Muscle of back (tissue), 3 donors: ENCODE measurements at regions not wholly inside any gene's neighbourhood (a gene's known extent, or its start where the extent isn't known, plus 50 kb on each side); places are given as distances from the start of the nearest gene placed in this dataset.
"Not testable (repeated sequence)": the region's sequence is repeated elsewhere in the genome, so short reads cannot be mapped to it uniquely, and the experiment has no call there.

Source experiments
- DNase-seq, 3 donors: peaks; one replicate each; pipeline versions ENCODE4 v3.0.0 to v3.0.0-alpha.2; 2013

DNA sequence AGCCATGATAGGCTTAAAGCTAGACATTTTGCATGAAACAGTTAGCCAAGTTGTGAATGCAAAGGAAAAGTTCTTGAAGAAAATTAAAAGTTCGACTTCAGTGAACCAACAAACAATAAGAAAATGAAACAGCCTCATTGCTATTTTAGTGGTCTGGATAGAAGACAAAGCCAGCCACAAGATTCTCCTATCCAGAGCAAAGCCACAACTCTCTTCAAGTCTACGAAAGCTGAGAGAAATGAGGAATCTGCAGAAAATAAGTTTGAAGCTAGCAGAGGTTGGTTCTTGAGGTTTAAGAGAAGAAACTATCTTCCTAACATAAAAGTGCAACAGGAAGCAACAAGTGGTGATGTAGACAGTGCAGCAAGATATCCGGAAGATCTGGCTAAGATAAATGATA, 271.4 kb upstream of the GRM3 start:
- no peak for DNase-seq

DNA sequence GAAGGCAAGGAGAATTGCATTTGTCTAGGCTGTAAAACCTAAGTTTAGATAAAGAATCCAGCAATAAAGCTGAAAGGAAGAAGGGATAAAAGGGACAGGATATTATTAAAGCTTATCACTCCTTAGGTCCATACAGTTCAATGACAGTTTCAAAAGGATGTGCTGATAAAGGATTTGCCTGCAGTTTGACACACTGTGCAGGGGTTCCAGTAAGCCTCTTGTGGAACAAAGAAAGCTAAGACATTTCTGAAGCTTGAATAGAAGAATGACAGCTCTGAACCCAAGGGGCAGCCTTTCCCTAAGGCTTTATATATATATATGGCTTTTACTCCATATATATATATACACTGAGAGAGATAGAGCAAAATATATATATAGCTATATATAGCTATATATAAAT, 276.8 kb upstream of the GRM3 start:
- no peak for DNase-seq

DNA sequence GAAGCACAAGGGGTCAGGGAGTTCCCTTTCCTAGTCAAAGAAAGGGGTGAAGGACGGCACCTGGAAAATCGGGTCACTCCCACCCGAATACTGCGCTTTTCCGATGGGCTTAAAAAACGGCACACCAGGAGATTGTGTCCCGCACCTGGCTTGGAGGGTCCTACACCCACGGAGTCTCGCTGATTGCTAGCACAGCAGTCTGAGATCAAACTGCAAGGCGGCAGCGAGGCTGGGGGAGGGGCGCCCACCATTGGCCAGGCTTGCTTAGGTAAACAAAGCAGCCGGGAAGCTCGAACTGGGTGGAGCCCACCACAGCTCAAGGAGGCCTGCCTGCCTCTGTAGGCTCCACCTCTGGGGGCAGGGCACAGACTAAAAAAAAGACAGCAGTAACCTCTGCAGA, 303.3 kb upstream of the GRM3 start:
- DNase-seq = not testable (repeated sequence)

DNA sequence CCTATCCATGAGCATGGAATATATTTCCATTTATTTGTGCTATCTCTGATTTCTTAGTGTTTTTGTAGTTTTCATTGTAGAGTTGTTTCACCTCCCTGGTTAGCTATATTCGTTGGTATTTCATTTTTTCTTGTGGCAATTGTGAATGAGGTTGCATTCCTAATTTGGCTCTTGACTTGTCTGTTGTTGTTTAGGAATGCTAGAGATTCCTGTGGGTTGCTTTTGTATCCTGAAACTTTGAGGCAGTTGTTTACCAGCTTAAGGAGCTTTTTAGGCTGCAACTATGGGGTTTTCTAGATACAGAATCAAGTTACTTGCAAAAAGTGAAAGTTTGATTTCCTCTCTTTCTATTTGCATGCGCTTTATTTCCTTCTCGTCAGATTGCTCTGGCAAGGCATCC, 304.7 kb upstream of the GRM3 start:
- DNase-seq = no peak

GRCh38 chr7:86328801-86329433, 314.8 kb upstream of the GRM3 start:
- DNase-seq = no peak

DNA sequence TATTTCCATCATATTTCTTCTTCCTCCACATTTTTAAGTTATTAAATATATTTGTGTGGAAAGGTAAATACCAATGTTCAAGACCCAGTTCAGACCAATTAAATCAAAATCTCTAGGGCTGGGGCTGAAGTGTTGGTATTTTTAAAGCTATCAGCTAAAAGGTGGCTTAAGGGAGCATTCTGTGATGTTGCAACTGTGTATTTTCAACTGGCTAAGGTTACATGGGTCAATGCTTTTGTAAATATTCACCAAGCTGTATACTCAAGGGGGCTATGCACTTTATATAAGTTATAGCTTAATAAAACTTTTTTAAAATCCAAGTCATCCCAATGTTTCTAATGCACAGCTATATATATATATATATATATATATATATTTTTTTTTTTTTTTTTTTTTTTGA, 316.9 kb upstream of the GRM3 start:
- no peak for DNase-seq

DNA sequence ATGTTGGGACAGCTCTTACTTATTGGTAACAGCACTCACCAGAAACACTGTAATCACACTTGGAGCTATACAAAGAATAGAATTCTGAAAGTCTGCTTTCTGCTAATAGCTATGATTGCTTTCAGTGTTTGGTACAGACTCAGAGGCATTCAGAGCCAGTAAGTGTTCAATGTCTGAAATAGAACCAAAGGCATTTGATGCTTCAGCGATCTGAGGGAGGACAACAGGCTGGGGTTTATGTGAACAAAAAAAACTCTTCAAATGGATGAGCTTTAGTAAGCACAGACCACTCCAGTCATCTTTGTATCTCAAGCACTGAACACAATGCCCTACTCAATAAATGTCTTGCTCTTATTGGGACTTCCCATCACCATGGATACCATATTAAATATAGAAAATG, 322.8 kb upstream of the GRM3 start:
- no peak for DNase-seq

GRCh38 chr7:86320341-86320740, 323.4 kb upstream of the GRM3 start:
- no peak for DNase-seq

DNA sequence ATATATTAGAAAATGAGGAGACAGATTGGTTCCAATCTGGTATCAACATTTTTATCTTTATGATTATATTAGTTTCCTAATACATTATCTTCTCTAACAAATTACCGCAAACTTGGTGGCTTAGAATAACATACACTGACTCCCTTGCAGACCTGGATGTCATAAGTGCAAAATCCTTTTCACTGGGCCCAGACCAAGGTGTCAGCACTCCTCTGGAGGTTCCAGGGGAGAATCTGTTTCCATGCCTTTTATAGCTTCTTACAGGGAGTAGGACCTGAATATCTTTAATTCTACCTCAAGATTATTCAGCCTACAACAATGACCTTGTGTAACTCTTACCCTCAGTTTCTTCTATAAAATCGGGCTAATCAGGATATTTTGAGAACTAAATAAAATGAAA, 329.9 kb upstream of the GRM3 start:
- DNase-seq = no peak

DNA sequence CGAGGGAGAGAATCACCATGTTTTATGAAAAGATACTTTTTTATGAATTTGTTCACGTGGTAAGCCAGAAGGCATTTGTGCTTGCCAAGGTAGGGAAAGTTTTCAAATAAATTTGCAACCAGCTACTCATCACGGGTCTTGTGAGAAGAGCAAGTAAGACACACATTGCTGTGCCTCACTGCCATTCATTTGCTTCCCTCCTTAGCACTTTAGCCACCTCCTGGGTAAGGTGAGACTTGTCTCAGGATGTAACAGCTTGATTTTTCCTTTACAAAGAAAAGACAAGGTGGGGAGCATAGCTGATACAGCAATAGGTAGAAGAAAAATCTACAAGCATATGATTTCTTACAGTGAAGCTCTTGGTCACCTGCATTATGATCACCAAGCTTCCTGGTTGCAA, 342.4 kb upstream of the GRM3 start:
- peak in 1 of 3 donors; percentile 3 for DNase-seq

DNA sequence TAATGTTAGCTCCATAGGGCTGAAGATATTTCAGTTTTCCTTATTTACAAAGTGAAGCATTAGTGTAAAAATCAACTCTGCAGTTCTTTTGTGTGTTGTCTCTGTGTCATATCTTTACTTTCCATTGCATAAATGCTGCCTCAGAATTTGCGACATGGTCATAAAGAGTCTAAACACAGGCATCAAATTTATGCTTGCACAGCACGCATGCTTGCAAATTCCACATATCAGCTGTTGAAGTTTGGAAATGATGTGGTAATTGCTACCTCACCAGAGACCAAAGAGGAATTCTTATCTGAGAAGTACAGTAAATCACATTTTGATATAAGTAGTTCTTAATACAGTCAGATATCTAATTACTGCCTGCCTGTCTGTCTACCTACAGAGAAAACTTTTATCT, 348.2 kb upstream of the GRM3 start:
- peak in 1 of 3 donors; percentile 7 for DNase-seq

GRCh38 chr7:86282014-86282682, 361.6 kb upstream of the GRM3 start:
- DNase-seq = no peak

DNA sequence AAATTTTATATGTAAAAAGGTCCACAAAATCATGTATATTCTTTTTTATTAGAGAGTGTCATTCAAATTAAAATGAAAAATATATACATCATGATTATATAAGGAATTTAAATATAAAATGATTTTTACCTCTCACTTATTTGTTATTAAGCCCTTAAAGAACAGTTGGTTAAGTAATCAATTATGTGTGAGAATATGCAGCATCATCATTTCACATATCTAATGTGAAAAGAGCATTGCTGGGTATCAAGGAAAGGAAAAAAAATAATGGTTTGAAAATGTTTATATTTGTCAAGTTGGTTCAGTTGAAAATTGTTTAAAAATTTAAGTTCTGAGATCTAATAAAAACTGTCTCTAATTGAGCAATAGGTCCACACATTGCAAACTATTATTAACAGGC, 363.6 kb upstream of the GRM3 start:
- DNase-seq = no peak

DNA sequence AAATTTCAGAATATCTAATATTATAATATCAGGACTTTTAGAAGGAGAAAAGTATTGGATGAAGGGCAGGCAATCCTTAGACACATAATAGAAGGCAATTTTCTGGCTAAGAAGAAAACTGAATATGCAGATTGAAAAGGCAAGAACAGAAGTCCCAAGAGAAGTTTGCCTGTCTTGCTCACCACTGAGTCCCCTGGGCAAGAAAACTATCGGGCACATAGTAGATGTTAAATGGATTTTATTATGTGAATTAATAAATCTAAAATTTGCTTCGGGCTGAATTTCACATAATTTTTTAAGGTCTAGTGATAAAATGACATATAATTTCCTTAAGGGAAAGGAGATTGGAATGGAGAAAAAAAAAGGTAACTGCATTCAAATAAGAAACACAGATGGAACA, 380.9 kb upstream of the GRM3 start:
- DNase-seq = no peak

- DNase-seq = no peak
Observed at GRCh38 chr7:86257894-86258293, 385.8 kb upstream of the GRM3 start.

DNA sequence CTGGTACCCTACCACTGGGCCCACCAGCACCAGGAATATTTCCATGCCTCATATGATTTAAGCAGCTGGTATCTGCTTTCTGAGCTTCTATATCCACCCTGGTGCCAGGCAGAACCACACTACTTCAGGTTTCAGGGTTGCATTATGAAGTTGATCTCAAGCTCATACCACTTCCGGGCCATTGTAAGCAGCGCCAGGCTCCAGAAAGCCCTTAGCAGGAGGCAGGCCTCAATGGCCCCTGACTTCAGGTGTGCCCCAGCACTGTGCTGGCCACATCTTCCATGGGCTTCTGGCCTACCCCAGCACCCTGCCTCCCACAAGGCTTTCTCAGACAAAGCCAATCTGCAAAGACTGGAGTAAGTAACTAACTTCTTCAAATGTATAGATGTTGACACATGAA, 391.3 kb upstream of the GRM3 start:
- no peak for DNase-seq

GRCh38 chr7:86248977-86249376, 394.7 kb upstream of the GRM3 start:
- no peak for DNase-seq

- DNase-seq = no peak
Observed at GRCh38 chr7:86243171-86243570, 400.5 kb upstream of the GRM3 start.

- DNase-seq = no peak
Observed at GRCh38 chr7:86226191-86226590, 417.5 kb upstream of the GRM3 start.

GRCh38 chr7:86222806-86223205, 420.9 kb upstream of the GRM3 start:
- no peak for DNase-seq

DNA sequence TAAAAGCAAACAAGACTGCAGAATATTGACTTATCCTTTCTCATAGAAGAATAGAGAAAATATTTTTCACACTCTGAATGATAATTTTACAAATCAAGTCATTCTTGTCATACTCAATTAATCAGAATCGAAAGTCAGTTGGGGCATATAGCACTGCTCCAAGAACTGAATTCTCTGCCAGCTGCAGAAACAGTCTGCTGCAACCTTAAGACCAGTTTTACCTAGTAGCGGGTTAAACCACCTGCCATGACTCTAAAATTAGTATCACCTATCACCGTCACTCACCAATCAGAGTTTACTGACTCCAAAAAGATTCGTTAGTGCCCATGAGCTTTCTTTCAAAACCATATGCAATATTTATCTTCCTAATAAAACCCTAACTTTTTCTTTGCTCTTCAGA, 429.0 kb upstream of the GRM3 start:
- DNase-seq = no peak

GRCh38 chr7:86212976-86213375, 430.7 kb upstream of the GRM3 start:
- DNase-seq = no peak

DNA sequence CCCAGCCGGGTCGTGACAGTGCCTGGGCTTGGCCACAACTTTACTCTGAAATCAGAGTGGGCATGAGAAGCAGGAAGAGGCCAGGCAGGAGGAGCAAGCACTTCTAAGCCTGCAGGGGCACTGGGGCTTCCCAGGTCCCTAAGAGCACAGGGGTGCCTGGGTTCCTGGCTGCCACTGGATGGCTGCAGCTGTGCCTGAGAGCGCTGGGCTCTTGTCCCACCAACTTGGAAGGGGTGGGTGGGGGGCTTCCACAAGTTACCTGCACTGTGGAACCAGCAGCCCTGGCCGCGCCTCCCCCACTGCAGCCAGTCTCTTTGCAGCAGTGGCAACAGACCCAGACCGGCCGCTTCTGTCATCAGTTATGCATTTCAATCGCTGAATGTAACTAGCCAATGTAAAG, 434.7 kb upstream of the GRM3 start:
- DNase-seq = no peak

- DNase-seq = no peak
Observed at GRCh38 chr7:86207740-86208139, 436.0 kb upstream of the GRM3 start.
